ENCODE measurements at regions not wholly inside any gene's neighbourhood (a gene's known extent, or its start where the extent isn't known, plus 50 kb on each side); places are given as distances from the start of the nearest gene placed in this dataset.

DNA sequence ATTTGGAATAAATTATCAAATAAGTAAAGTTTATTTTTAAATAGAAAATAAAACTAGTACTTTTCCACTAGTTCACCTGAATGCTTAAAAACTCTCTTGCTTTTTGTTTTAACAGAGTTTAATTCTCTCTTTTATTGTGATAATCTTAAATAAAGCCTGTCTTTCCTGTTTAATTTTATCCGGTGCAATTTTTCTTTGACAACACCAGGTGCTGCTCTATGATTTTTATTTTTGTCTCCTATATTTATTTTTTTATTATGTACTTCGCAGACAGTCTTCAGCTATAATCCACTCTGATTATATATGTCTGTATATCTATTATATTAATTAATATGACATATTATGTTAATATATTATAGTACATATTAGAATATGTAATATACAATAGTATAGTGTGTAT, 1293.0 kb upstream of the EPHA6 start:
- DNase-seq = no peak
- Histone ChIP-seq H3K27me3 (no peaks in the 10 kb centered on the region), H3K4me3 (no peak overlapping the region), H3K9me3 (no peaks in the 10 kb centered on the region), H3K27ac (no peak overlapping the region), H3K36me3 (no peaks in the 10 kb centered on the region), H3K4me1 (no peaks in the 10 kb centered on the region)
- no peak for TF ChIP-seq EP300 (IDR thresholded peaks at IDR 0.05)
- no peak for TF ChIP-seq POLR2AphosphoS5 (IDR thresholded peaks at IDR 0.05)
- TF ChIP-seq POLR2A (IDR thresholded peaks at IDR 0.05) = no peak
- no peak for TF ChIP-seq CTCF (IDR thresholded peaks at IDR 0.05)
- 54 to 76% (median 66%) methylated on average over 2 of the region's 2 CpGs for WGBS, 5 donors
- intact Hi-C loops (cut with DNase I; ENCODE audit: low total_unique reads) = no loop called here

GRCh38 chr3:95522449-95522848, 1291.9 kb upstream of the EPHA6 start:
- intact Hi-C loops (cut with DNase I; ENCODE audit: low total_unique reads) = no loop called here
- TF ChIP-seq EP300 (IDR thresholded peaks at IDR 0.05) = no peak
- TF ChIP-seq CTCF (IDR thresholded peaks at IDR 0.05) = no peak
- no peak for TF ChIP-seq POLR2AphosphoS5 (IDR thresholded peaks at IDR 0.05)
- no peak for TF ChIP-seq POLR2A (IDR thresholded peaks at IDR 0.05)
- Histone ChIP-seq H3K4me1 (no peaks in the 10 kb centered on the region), H3K27me3 (no peaks in the 10 kb centered on the region), H3K4me3 (no peak overlapping the region), H3K36me3 (no peaks in the 10 kb centered on the region), H3K9me3 (no peaks in the 10 kb centered on the region), H3K27ac (no peak overlapping the region)
- no peak for DNase-seq
- 89 to 96% (median 93%) methylated on average over 2 of the region's 2 CpGs for WGBS, 5 donors

DNA sequence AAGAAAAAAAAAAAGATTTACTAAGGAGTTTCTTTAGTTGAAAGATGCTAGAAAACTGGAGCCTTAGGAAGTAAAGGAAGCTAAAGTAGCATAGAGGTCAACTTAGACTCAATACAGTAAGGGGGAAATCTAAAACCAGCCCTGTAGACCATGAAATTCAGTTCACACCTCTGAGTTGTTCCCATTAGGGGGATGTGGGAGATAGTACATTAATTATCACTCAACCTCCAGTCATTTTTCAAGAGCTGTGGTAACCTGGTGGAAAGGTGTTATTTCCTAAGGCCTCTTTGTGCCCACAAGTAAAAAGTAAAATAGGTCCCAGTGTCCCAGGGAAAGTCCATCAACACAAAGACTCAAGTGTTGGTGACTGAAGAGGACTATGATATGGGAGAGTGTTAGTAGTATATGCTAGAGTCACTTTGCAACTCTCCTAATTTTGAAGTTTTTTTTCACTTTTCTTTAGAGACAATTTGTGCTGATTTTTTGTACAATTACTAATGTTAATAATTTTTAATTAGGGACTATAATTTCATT, 1274.4 kb upstream of the EPHA6 start:
- intact Hi-C loops (cut with DNase I; ENCODE audit: low total_unique reads) = no loop called here
- TF ChIP-seq POLR2A (IDR thresholded peaks at IDR 0.05) = no peak
- no peak for TF ChIP-seq EP300 (IDR thresholded peaks at IDR 0.05)
- TF ChIP-seq CTCF (IDR thresholded peaks at IDR 0.05) = no peak
- no peak for TF ChIP-seq POLR2AphosphoS5 (IDR thresholded peaks at IDR 0.05)
- H3K27me3 ChIP-seq = no peaks in the 10 kb centered on the region

DNA sequence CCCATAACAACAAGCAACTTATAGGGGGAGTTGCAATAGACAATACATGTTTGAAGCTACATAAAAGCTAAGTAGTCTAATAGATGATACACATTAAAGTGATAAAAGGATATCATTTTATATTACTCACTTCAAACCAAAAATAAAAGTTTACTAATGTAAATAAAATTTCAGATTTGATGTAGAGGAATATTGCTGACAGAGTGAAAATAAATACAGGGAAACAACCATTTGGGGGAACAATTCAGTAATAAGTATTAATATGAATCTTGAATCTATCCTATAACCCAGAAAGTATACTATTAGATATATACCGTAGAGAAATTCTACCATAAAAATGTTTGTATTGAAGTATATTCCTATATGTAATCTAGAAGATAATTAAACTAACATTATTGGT, 1248.9 kb upstream of the EPHA6 start:
- no peaks in the 10 kb centered on the region for H3K36me3 ChIP-seq
- intact Hi-C loops (cut with DNase I; ENCODE audit: low total_unique reads) = no loop called here
- peaks cover 0 to 13% (median 2%) of the 10 kb centered on the region in 4 donors for H3K9me3 ChIP-seq
- no peak for TF ChIP-seq EP300 (IDR thresholded peaks at IDR 0.05)
- no peak for TF ChIP-seq POLR2A (IDR thresholded peaks at IDR 0.05)
- TF ChIP-seq CTCF (IDR thresholded peaks at IDR 0.05) = no peak
- TF ChIP-seq POLR2AphosphoS5 (IDR thresholded peaks at IDR 0.05) = no peak
- no peaks in the 10 kb centered on the region for H3K4me1 ChIP-seq
- H3K27ac ChIP-seq = no peak overlapping the region
- no peak for DNase-seq
- H3K27me3 ChIP-seq = no peaks in the 10 kb centered on the region
- 87 to 99% (median 94%) methylated on average over 1 of the region's 1 CpG for WGBS, 5 donors
- H3K4me3 ChIP-seq = no peak overlapping the region

More for the DNA sequence above, 1274.4 kb upstream of the EPHA6 start:
- H3K27ac ChIP-seq = no peak overlapping the region
- no peak overlapping the region for H3K4me3 ChIP-seq
- no peaks in the 10 kb centered on the region for H3K4me1 ChIP-seq
- peaks cover 0 to 9% (median 0%) of the 10 kb centered on the region in 4 donors for H3K9me3 ChIP-seq
- H3K36me3 ChIP-seq = no peaks in the 10 kb centered on the region
- DNase-seq = no peak

All from stomach (tissue), 8 donors.